OCI-LY3 (cell line): ENCODE measurements at regions not wholly inside any gene's neighbourhood (a gene's known extent, or its start where the extent isn't known, plus 50 kb on each side); places are given as distances from the start of the nearest gene placed in this dataset.

Experiments
- EZH2phosphoT487 ChIP-seq: fragments of 200-600 bp; shearing (Covaris generic); IDR thresholded peaks from 2 replicates; pipeline ENCODE4 v1.6.1; 2018; ENCODE audit warnings: antibody characterized with exemption, mixed run types, low read depth
- TF ChIP-seq, protein P1 (sequence below): fragments of 200-600, 300-600 bp; sonication (generic); IDR thresholded peaks from 2 replicates; pipeline ENCODE4 v1.5.1; 2014; ENCODE audit warnings: antibody characterized with exemption, low read length, low read depth

DNA sequence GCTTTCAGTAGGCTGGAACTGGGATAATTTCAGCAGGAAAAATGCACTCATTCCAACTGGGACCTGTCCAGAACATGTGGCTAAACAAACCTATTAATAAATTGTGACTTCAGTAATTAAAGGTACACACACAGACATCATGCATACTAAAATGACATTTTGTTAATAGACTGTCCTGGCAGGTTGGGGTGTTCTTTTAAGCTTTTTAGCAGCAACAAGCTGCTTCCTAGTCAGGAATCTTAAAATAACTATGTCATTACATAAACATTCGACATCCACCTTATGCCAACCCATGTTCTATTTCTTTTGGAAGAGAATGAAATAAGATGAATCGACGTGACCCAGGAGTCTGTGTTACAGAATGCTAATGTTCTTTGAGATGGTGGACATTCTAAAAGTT lies 435.7 kb downstream of the TXNL1 start:
- TF ChIP-seq, protein P1, sequence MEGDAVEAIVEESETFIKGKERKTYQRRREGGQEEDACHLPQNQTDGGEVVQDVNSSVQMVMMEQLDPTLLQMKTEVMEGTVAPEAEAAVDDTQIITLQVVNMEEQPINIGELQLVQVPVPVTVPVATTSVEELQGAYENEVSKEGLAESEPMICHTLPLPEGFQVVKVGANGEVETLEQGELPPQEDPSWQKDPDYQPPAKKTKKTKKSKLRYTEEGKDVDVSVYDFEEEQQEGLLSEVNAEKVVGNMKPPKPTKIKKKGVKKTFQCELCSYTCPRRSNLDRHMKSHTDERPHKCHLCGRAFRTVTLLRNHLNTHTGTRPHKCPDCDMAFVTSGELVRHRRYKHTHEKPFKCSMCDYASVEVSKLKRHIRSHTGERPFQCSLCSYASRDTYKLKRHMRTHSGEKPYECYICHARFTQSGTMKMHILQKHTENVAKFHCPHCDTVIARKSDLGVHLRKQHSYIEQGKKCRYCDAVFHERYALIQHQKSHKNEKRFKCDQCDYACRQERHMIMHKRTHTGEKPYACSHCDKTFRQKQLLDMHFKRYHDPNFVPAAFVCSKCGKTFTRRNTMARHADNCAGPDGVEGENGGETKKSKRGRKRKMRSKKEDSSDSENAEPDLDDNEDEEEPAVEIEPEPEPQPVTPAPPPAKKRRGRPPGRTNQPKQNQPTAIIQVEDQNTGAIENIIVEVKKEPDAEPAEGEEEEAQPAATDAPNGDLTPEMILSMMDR = no peak
- TF ChIP-seq EZH2phosphoT487 = no peak
